ENCODE measurements at regions not wholly inside any gene's neighbourhood (a gene's known extent, or its start where the extent isn't known, plus 50 kb on each side); places are given as distances from the start of the nearest gene placed in this dataset.

DNA sequence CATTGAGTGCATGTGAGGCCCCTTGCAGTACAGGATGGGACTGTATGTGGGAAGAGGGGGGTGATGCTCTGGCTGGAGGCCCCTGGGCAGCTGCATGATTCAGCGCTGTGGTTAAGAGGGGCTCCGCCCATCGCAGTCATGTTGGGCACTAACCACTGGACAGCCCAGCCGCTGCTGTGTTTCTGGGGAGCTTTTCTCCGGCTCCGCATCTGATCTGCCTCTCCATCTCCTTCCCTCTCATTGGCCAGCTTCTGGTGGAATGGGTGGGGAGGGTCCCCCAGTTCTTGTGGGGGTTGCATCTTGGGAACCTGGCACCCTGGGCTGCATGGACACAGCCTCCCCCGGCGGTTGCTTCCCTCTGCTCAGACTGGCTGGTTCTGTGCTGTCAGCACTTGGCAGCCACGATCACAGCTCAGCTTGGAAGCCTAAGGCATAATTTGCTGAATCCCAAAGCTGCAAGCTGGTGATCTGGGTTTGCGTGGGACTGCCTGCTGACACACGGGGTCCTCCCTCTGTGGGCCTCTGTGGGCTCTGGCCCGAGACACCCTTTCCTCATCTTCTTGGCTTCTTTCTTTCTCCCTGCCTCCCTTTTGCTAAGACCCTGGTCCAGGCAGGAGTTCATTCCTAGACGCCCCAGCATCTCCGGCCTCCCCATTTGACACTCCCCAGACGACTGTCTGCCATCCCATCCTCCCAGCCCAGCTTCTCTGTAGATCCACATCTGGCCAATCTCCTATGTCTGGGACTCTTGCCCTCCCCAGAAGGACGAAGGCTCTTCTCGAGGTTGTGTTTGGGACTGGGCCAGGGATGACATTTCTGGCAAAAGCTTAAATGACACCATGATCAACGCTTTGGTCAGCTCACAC is 168.3 kb downstream of the SEC14L1 start:
- no peak for DNase-seq

DNA sequence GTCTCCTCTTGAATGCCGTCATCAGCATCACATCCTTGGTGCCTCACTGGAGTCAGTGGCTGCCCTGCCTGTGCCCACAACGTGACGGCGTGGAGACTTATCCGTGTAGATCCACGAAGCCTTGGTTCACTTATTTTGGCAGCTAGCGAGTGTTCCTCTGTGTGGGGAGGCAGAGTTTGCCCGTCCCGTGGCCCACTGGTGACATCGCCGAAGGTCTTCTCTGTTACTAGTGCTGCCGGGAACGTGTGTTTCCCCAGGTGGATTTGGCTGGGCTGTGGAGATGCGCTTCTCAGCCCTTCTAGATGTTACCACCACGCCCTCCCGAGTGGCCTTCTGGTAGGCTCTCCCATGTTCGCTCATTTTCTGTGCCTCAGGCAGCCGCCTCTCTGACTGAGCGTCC is 169.6 kb downstream of the SEC14L1 start:
- DNase-seq = no peak

GRCh38 chr17:77311371-77311981 is 170.7 kb downstream of the SEC14L1 start:
- DNase-seq = no peak

DNA sequence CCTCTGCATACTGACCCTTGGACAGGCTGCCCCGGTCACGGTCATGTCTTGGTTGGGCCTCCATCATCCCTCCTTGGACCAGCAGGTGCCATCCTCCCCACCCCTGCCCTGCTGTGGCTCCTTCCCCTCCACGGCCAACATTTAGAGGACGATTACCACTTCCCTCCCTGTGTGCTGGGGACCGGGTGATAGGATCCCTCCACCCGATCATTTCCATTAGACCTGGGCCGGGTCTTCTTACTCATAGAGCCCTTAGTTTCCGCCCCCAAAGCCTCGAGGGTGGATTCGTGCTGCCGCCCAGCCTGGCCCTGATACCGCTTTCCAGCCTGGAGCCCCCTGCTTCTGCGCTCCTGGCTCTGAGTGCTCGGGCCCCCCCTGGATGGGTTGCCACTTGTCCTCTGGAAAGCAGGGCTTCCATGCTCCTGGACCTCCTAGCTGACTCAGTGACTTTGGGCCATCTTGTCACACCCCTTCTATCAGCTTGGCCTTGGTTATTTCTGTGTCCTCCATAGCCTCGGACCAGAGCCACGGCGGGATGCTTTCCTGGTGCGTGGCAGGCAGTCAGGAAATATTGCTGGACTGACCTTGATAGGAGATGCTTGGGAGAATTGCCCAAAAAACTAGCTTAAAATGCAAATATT is 171.4 kb downstream of the SEC14L1 start:
- no peak for DNase-seq

- no peak for DNase-seq
Observed at GRCh38 chr17:77312786-77313599, 172.2 kb downstream of the SEC14L1 start.

- DNase-seq = no peak
Observed at GRCh38 chr17:77313831-77314230, 173.1 kb downstream of the SEC14L1 start.

DNA sequence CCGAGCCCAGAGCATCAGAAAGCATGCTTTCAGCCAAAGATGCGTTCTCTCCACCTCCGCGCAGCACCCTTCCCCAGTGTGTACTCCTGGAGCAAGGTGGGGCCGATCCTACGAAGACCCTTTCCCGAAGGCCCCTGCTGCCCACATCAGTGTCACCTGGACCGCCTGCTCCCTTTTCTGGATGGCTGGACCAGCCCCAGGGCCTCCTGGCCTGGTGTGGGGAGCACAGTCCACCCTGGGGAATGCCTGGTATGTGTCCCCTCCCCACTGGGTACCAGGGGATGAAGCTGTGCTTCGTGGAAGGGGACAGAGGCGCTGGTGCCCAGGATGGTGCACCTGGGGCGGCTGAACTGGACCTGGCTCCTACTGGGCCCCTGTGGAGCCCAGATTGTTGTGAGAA is 173.8 kb downstream of the SEC14L1 start:
- no peak for DNase-seq

DNA sequence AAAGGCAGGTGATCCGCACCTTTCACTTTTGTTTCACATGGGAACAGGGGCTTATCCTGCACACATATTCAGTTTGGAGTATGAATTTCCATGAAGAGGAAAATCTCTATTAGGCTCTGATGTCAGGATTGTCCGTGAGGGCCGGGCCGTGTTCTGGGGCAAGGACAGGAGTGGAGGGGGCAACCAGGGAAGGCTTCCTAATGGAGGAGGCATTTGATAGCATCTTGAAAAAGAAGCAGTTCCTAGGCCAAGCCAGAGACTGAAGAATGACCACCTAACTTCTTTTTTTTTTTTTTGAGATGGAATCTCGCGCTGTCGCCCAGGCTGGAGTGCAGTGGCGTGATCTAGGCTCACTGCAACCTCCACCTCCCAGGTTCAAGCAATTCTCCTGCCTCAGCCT is 174.2 kb downstream of the SEC14L1 start:
- no peak for DNase-seq

GRCh38 chr17:77315551-77316190 is 174.9 kb downstream of the SEC14L1 start:
- DNase-seq = no peak

DNA sequence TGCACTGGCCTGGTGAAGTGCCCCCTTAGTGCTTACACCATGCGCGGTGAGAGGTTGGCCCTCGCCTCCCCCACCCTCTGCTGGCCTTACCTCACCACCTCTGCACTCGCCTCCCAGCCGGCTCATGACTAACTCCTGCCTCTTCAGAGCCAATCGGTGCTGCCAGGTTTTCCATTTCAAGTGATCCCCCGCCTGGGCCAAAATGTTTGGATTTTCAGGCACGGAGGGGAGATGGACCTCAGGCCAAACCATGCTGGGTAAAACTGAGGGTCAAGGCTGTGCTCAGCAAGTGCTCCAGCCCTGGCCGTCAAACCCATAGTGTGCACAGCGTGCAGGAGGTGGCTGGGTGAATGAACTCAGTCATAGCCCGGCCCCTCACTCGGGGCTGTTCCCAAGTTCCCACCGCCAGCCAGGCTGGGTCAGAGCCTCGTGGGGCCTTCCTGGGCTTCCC is 175.4 kb downstream of the SEC14L1 start:
- peak; percentile 27 for DNase-seq

GRCh38 chr17:77316651-77317050 is 175.9 kb downstream of the SEC14L1 start:
- no peak for DNase-seq

DNA sequence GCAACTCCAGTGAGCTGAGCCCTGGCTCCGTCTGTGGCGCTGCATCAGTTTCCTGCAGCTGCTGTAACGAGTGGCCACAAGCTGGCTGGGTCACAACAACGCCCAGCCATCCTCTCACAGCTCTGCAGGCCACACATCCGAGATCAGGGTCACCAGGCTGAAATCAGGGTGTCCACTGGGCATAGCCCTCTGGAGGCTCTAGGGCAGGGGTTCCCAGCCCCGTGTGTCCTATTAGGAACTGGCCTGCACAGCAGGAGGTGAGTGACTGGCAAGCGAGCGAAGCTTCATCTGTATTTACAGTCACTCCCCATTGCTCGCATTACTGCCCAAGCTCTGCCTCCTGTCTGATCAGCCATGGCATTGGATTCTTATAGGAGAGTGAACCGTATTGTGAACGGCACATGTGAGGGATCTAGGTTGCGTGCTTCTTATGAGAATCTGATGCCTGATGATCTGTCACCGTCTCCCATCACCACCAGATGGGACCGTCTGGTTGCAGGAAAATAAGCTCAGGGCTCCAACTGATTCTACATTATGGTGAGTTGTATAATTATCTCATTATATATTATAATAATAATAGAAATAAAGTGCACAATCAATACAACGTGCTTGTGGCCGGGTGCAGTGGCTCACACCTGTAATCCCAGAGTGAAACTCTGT is 176.5 kb downstream of the SEC14L1 start:
- DNase-seq = peak; percentile 45

DNA sequence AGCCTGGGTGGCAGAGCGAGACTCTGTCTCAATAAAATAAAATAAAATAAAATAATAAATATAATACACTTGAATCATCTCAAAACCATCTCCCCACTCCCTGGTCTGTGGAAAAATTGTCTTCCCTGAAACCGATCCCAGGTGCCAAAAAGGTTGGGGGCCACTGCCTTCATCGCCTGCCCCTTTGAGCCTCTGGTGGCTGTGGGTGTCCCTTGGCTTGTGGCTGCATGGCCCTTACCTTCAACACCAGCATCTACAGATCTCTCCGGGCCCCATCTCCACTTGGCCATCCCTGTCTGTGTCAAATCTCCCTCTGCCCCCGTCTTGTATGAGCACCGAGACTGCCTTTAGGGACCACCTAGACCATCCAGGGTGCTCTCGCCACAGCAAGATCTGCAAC is 177.3 kb downstream of the SEC14L1 start:
- no peak for DNase-seq

DNA sequence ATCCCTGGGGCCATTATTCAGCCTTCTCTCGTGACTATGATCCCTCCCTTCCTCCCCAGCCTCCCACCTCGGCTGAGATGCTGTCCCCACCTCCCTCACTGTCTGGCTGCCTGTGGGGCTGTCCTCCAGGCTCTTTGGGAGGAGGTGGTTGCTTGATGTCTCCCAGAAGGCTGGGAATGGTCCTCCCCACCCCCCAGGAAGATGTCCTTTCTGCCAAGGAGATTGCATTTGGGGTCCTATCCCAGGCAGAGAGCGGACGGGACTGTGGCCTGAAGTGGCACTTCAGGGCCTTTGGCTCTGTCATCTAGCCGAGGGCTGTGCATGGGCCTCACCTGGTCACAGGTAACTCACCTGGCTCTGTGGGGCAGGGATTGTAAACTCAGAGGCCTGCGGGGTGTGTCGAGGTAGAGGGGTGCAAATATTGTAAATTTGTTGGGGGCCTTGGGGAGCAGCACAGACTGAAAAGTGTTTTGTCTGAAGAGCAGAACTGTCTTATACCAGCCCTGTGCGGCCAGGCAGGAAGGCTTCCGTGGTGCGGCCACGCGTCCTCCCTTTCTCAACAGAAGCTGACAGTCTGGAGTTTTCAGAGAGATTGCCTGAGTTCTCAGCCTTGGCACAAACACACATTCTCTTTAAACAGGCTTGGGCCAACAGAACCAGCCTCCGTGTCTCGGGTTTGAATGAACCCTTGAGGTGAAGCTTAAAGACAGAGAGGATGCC is 177.9 kb downstream of the SEC14L1 start:
- DNase-seq = no peak

GRCh38 chr17:77319211-77320043 is 178.7 kb downstream of the SEC14L1 start:
- DNase-seq = no peak

GRCh38 chr17:77320044-77320440 is 179.3 kb downstream of the SEC14L1 start:
- DNase-seq = no peak

DNA sequence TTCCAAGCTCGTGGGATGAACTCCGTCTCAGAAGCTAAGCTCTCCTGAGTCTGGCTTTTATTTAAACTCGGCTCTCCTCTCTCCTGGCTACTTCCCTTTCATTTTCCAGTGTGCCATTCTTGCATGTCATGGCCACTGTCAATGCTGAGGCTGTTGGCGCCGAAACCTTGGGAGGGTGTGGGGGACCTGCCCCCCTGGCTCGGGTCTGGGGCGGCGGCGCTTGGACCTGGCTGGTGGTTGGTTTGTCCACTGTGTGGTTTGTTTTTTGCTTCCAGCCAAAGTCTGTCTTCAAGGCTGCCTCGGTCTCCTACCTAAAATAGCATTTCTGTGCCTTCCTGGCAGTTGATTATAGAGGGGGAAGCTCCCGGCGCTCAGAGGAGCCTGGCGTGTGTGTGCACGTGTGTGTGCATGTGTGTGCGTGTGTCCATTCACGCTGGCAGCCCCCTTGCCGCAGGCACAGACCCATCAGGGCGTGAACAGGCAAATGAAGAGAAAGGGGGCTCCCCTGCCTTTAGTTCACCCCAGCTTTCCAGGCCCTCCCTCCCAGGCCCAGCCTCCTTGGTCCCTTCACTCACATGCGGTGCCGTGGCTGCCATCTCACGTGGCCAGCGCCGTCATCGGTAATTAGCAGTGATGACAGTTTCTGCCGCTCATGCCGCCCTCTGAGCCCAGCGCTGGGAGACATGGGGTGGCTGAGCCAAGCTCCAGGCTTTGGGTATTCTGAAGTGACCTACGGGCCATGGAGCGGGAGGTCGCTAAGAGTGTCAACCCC is 179.9 kb downstream of the SEC14L1 start:
- no peak for DNase-seq

DNA sequence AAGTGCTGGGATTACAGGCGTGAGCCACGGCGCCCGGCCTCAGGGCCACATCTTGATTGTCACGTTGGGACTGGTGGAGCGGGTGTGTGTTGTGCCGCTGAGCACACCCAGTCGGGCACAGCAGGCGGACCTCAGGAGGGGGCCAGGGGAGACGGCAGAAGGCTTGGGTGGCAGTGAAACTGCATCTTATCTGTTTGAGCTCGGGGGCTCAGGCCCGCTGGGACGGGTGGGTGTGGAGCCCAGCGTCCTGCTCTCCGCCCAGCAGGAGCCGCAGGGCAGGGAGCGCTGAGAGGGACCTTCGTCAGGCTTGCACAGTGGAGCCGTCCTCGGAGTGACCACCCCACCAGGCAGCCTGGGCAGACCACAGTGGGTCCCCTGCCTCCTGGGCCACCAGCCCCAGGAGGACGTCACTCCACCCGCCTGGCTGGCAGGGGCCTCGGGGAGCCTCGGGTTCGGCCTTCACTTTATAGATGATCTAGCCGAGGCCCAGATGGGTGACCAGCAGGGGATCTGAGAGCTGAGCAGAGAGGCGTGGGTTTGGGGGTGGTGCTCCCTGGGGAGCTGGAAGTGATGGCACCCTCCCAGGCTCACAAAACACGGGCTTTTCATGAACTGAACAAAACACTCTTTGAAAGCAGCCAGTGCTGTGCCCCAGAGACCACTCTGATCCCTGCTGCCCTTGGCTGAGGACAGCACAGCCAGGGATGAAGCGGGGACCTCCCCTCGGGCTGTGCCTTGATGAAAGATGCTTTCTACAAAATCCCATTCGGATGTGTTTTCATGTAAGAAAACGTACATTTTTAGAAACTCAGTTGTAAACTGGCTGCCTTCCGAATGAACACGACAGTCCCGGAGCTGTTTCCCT is 181.1 kb downstream of the SEC14L1 start:
- no peak for DNase-seq
